Endothelial cell (in vitro differentiated cells): ENCODE measurements at regions not wholly inside any gene's neighbourhood (a gene's known extent, or its start where the extent isn't known, plus 50 kb on each side); places are given as distances from the start of the nearest gene placed in this dataset.

Experiments used
- DNase-seq: peaks from one replicate; pipeline ENCODE4 v3.0.0; 2021; ENCODE audit warnings: low spot score
- H3K27ac Mint-ChIP-seq: one replicate; pipeline ENCODE4 v1.8.0; 2021; ENCODE audit warnings: mixed read lengths, inconsistent platforms; ENCODE audit not compliant: unreplicated experiment
- H3K27me3 Mint-ChIP-seq: one replicate; pipeline ENCODE4 v1.8.0; 2021; ENCODE audit warnings: mild to moderate bottlenecking, moderate library complexity, mixed read lengths, inconsistent platforms; ENCODE audit not compliant: unreplicated experiment
- H3K36me3 Mint-ChIP-seq: one replicate; pipeline ENCODE4 v1.8.0; 2021; ENCODE audit warnings: mild to moderate bottlenecking, low read depth, mixed read lengths, inconsistent platforms; ENCODE audit not compliant: unreplicated experiment
- H3K4me1 Mint-ChIP-seq: one replicate; pipeline ENCODE4 v1.8.0; 2021; ENCODE audit warnings: mild to moderate bottlenecking, mixed read lengths, inconsistent platforms; ENCODE audit not compliant: unreplicated experiment
- H3K4me3 Mint-ChIP-seq: one replicate; pipeline ENCODE4 v1.8.0; 2021; ENCODE audit warnings: mild to moderate bottlenecking, mixed read lengths, inconsistent platforms; ENCODE audit not compliant: unreplicated experiment
- H3K9me3 Mint-ChIP-seq: one replicate; pipeline ENCODE4 v1.8.0; 2021; ENCODE audit warnings: mixed read lengths, inconsistent platforms; ENCODE audit not compliant: unreplicated experiment
- TF ChIP-seq, protein P1 (sequence below): fragments of 200-600 bp; sonication (generic); IDR thresholded peaks from one replicate; pipeline ENCODE4 v1.5.0; 2021; ENCODE audit warnings: antibody characterized with exemption; ENCODE audit not compliant: unreplicated experiment

DNA sequence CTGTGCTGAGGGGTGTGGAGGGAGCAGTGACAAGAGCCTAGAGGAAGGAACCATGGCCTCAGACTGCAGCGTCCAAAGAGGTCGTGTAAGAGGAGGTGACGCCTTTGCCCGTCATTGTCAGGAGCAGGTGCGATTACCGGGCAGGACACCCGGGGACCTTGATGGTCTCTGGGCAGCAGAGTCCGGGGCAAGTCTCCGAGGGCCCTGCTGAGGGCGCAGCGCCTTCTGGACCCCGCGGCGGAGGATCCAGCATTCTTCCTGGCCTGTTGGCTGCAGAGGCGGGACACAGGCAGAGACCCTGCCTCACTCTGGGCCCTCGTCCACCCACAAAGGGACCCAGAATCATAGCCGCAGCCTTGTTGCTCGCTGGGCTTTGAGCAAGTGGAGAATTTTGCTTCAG is 1168.8 kb downstream of the BRD1 start:
- DNase-seq, result no peak
- Mint-ChIP-seq H3K27ac (no peak overlapping the region), H3K9me3 (no peaks in the 10 kb centered on the region), H3K36me3 (no peaks in the 10 kb centered on the region), H3K4me3 (no peak overlapping the region), H3K4me1 (no peaks in the 10 kb centered on the region), H3K27me3 (peaks cover 4% of the 10 kb centered on the region)
- TF ChIP-seq, protein P1, sequence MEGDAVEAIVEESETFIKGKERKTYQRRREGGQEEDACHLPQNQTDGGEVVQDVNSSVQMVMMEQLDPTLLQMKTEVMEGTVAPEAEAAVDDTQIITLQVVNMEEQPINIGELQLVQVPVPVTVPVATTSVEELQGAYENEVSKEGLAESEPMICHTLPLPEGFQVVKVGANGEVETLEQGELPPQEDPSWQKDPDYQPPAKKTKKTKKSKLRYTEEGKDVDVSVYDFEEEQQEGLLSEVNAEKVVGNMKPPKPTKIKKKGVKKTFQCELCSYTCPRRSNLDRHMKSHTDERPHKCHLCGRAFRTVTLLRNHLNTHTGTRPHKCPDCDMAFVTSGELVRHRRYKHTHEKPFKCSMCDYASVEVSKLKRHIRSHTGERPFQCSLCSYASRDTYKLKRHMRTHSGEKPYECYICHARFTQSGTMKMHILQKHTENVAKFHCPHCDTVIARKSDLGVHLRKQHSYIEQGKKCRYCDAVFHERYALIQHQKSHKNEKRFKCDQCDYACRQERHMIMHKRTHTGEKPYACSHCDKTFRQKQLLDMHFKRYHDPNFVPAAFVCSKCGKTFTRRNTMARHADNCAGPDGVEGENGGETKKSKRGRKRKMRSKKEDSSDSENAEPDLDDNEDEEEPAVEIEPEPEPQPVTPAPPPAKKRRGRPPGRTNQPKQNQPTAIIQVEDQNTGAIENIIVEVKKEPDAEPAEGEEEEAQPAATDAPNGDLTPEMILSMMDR, result no peak

DNA sequence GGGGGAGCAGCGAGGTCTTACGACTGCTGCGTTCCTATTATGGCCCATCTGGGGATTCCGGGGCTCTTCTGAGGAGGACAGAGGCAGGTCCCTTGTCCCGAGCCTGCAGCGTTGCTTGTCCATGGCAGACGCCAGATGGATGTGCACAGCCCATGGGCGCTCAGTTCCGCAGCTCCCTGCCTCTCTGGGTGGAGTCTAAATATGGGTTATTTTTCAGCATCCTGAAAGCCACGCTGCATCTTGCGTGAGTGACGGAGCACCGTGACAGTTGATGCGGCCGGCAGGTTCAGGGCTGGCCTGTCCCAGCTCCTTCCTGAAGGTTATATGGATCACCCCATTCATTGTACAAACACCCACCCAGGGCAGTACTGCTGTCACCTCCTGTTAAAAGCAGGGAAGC is 1169.4 kb downstream of the BRD1 start:
- no peak for DNase-seq
- Mint-ChIP-seq H3K4me3 (no peak overlapping the region), H3K27me3 (peaks cover 4% of the 10 kb centered on the region), H3K36me3 (no peaks in the 10 kb centered on the region), H3K27ac (no peak overlapping the region), H3K4me1 (no peaks in the 10 kb centered on the region), H3K9me3 (no peaks in the 10 kb centered on the region)
- TF ChIP-seq, protein P1, result no peak

DNA sequence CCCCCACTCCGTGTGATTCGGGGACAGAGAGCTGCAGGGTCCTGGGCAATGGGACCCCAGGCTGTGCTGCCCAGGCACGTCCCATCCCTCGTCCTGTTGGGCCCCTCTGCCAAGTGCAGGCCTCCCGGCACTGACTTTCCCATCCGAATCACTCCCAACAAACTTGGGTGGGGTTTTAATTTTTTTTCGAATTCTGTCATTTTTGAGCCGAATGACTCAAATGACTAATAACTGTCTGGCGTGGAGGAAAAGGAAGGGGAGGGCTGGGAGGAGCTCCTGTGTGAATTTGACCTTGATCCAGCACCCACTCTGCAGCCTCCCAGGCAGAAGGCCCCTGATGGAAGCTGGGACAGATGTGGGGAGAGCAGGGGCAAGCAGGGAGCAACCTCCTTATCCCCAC is 1173.2 kb downstream of the BRD1 start:
- TF ChIP-seq, protein P1, result no peak
- no peak overlapping the region for H3K4me3 Mint-ChIP-seq
- no peaks in the 10 kb centered on the region for H3K9me3 Mint-ChIP-seq
- no peaks in the 10 kb centered on the region for H3K36me3 Mint-ChIP-seq
- peaks cover 7% of the 10 kb centered on the region for H3K27me3 Mint-ChIP-seq
- no peaks in the 10 kb centered on the region for H3K4me1 Mint-ChIP-seq
- no peak overlapping the region for H3K27ac Mint-ChIP-seq
- no peak for DNase-seq

DNA sequence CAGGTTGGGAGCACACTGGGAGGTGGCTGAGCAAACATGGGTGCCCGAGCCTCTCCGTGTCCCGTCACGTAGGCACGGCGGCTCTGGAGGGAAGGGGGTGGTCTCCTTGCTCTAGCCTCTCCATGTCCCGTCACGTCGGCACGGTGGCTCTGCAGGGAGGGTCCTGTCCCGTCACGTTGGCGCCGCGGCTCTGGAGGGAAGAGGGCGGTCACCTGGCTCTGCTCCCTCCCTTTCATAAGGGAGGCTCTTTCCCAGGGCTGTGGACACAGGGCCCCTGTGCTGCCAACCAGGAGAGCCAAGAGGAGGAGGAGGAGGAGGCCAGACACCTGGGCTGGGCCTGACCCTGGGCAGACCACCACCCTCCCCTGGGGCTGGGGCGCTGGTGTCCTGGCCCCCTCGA is 1173.7 kb downstream of the BRD1 start:
- TF ChIP-seq, protein P1, result no peak
- Mint-ChIP-seq H3K4me3 (no peak overlapping the region), H3K36me3 (no peaks in the 10 kb centered on the region), H3K9me3 (no peaks in the 10 kb centered on the region), H3K27me3 (peaks cover 7% of the 10 kb centered on the region), H3K4me1 (no peaks in the 10 kb centered on the region), H3K27ac (no peak overlapping the region)
- no peak for DNase-seq

DNA sequence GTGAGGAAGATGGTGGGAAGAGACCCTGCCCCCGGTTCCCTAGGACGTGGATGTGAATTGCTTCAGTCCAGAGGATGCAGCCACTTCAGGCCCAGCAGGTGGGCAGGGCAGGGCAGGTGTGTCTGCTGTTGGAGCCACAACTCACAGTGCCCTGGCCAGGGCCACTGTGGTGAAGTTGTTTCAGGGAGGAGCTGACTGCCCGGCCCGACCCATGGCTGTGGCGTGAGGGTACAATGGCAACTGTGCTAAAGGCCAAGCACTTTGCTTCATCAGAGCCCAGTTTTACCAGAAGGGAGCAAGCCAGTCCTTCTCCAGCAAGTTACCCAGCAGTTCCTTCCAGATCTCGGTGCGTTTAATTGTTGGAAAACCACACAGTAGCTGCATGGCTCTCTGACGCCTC is 1174.4 kb downstream of the BRD1 start:
- no peaks in the 10 kb centered on the region for H3K9me3 Mint-ChIP-seq
- TF ChIP-seq, protein P1, result no peak
- H3K27me3 Mint-ChIP-seq, result peaks cover 5% of the 10 kb centered on the region
- no peak for DNase-seq
- no peak overlapping the region for H3K4me3 Mint-ChIP-seq
- no peaks in the 10 kb centered on the region for H3K36me3 Mint-ChIP-seq
- no peaks in the 10 kb centered on the region for H3K4me1 Mint-ChIP-seq
- H3K27ac Mint-ChIP-seq, result no peak overlapping the region
